ENCODE measurements at regions not wholly inside any gene's neighbourhood (a gene's known extent, or its start where the extent isn't known, plus 50 kb on each side); places are given as distances from the start of the nearest gene placed in this dataset.

DNA sequence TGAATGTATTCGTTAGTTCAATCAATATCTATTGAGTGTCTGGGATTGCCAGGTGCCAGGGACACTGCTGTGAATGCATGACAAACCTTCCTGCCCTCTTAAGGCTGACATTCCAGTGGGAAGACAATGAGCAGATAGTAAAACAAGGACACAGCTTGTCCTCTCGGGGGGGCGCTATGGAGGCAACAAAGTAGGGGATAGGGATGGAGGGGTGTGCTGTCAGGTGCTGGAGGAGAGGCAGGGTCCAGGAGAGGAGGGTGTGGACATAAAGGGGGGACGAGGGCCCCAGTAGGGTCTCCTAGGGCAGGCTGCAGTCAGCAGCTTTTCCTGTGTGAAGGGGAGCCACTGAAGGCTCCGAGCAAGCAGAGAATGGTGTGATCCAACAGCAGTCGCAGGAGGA, 198.2 kb upstream of the PDE10A start:
- TF ChIP-seq, protein P1, sequence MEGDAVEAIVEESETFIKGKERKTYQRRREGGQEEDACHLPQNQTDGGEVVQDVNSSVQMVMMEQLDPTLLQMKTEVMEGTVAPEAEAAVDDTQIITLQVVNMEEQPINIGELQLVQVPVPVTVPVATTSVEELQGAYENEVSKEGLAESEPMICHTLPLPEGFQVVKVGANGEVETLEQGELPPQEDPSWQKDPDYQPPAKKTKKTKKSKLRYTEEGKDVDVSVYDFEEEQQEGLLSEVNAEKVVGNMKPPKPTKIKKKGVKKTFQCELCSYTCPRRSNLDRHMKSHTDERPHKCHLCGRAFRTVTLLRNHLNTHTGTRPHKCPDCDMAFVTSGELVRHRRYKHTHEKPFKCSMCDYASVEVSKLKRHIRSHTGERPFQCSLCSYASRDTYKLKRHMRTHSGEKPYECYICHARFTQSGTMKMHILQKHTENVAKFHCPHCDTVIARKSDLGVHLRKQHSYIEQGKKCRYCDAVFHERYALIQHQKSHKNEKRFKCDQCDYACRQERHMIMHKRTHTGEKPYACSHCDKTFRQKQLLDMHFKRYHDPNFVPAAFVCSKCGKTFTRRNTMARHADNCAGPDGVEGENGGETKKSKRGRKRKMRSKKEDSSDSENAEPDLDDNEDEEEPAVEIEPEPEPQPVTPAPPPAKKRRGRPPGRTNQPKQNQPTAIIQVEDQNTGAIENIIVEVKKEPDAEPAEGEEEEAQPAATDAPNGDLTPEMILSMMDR (IDR thresholded peaks at IDR 0.05) = no peak
- no peak for TF ChIP-seq POLR2A (IDR thresholded peaks at IDR 0.05)

Data from right lobe of liver (tissue), 4 donors.